ENCODE measurements at regions not wholly inside any gene's neighbourhood (a gene's known extent, or its start where the extent isn't known, plus 50 kb on each side); places are given as distances from the start of the nearest gene placed in this dataset.

GRCh38 chr1:167150492-167150833 is 56.6 kb downstream of the STYXL2 start:
- Histone ChIP-seq H3K4me1 (ENCODE audit: control insufficient read depth in 1 of 2, insufficient read depth in 2 of 2, low read length in 2 of 2) (no peaks in the 10 kb centered on the region), H3K79me2 (ENCODE audit: insufficient read depth, low read length) (no peaks in the 10 kb centered on the region), H3K4me3 (replicated peaks in 1 of 3; ENCODE audit: low read depth in 2 of 3, low read length in 3 of 3) (no peak overlapping the region), H2AFZ (ENCODE audit: insufficient read depth, low read depth, low read length, poor library complexity, severe bottlenecking) (no peak overlapping the region), H3K36me3 (replicated peaks in 1 of 2; ENCODE audit: control insufficient read depth in 1 of 2, insufficient read depth in 2 of 2, low read length in 2 of 2) (no peaks in the 10 kb centered on the region), H3K4me2 (replicated peaks; ENCODE audit: extremely low read depth, low read length, poor library complexity, severe bottlenecking) (no peak overlapping the region), H3K27me3 (ENCODE audit: control insufficient read depth in 2 of 2, insufficient read depth in 2 of 2, low read length in 2 of 2) (no peaks in the 10 kb centered on the region), H4K20me1 (ENCODE audit: insufficient read depth, low read length) (no peaks in the 10 kb centered on the region), H3K27ac (ENCODE audit: low read depth in 1 of 2, low read length in 2 of 2) (no peak overlapping the region), H3K9me3 (replicated peaks in 1 of 2; ENCODE audit: control insufficient read depth in 1 of 2, insufficient read depth in 1 of 2, low read length in 2 of 2) (peaks cover 4% of the 10 kb centered on the region in 2 donors), H3K9ac (ENCODE audit: insufficient read depth, low read length, poor library complexity, severe bottlenecking) (no peak overlapping the region)
- WGBS (ENCODE audit: insufficient coverage) = 85% methylated on average over 2 of the region's 2 CpGs
- Mint-ChIP-seq H3K4me1 (peaks cover 3% of the 10 kb centered on the region), H3K4me3 (no peak overlapping the region), H3K9me3 (peaks cover 3 to 13% (median 6%) of the 10 kb centered on the region in 7 donors), H3K36me3 (no peaks in the 10 kb centered on the region), H3K27me3 (ENCODE audit: low read depth in 3 of 3) (peaks cover 0 to 4% (median 0%) of the 10 kb centered on the region in 3 donors), H3K27ac (no peak overlapping the region)
- no peak for TF ChIP-seq CTCF (IDR thresholded peaks at IDR 0.05)
- no peak for DNase-seq
- intact Hi-C loops (cut with micrococcal nuclease) = no loop called here

GRCh38 chr1:167152192-167152876 is 58.5 kb downstream of the STYXL2 start:
- Histone ChIP-seq H2AFZ (ENCODE audit: insufficient read depth, low read depth, low read length, poor library complexity, severe bottlenecking) (peak overlapping the region; percentile 57), H3K9me3 (replicated peaks in 1 of 2; ENCODE audit: control insufficient read depth in 1 of 2, insufficient read depth in 1 of 2, low read length in 2 of 2) (peaks cover 0 to 4% of the 10 kb centered on the region in 2 donors), H3K4me2 (replicated peaks; ENCODE audit: extremely low read depth, low read length, poor library complexity, severe bottlenecking) (no peak overlapping the region), H3K4me3 (replicated peaks in 1 of 3; ENCODE audit: low read depth in 2 of 3, low read length in 3 of 3) (no peak overlapping the region), H3K79me2 (ENCODE audit: insufficient read depth, low read length) (no peaks in the 10 kb centered on the region), H3K27ac (ENCODE audit: low read depth in 1 of 2, low read length in 2 of 2) (no peak overlapping the region), H3K27me3 (ENCODE audit: control insufficient read depth in 2 of 2, insufficient read depth in 2 of 2, low read length in 2 of 2) (no peaks in the 10 kb centered on the region), H3K4me1 (ENCODE audit: control insufficient read depth in 1 of 2, insufficient read depth in 2 of 2, low read length in 2 of 2) (no peaks in the 10 kb centered on the region), H4K20me1 (ENCODE audit: insufficient read depth, low read length) (no peaks in the 10 kb centered on the region), H3K36me3 (replicated peaks in 1 of 2; ENCODE audit: control insufficient read depth in 1 of 2, insufficient read depth in 2 of 2, low read length in 2 of 2) (no peaks in the 10 kb centered on the region), H3K9ac (ENCODE audit: insufficient read depth, low read length, poor library complexity, severe bottlenecking) (no peak overlapping the region)
- intact Hi-C loops (cut with micrococcal nuclease) = no loop called here
- no peak for DNase-seq
- Mint-ChIP-seq H3K27me3 (ENCODE audit: low read depth in 3 of 3) (peaks cover 0 to 4% (median 0%) of the 10 kb centered on the region in 3 donors), H3K4me1 (peaks cover 3% of the 10 kb centered on the region), H3K9me3 (peaks cover under 1 to 7% (median 3%) of the 10 kb centered on the region in 7 donors), H3K4me3 (no peak overlapping the region), H3K27ac (peak overlapping the region in 1 of 7 donors; percentile 57), H3K36me3 (no peaks in the 10 kb centered on the region)
- TF ChIP-seq CTCF (IDR thresholded peaks at IDR 0.05) = no peak
- 61% methylated on average over 3 of the region's 6 CpGs for WGBS (ENCODE audit: insufficient coverage)
